ENCODE measurements at regions not wholly inside any gene's neighbourhood (a gene's known extent, or its start where the extent isn't known, plus 50 kb on each side); places are given as distances from the start of the nearest gene placed in this dataset.
A peak's percentile ranks its signal among the peaks of the same experiment; 100 is the strongest.
"Not testable (repeated sequence)": the region's sequence is repeated elsewhere in the genome, so short reads cannot be mapped to it uniquely, and the experiment has no call there.

- Histone ChIP-seq H3K27me3 (replicated peaks in 2 of 5; ENCODE audit: control insufficient read depth in 4 of 5, insufficient read depth in 5 of 5, low read length in 4 of 5) (peaks cover 0 to 3% (median 2%) of the 10 kb centered on the region in 5 experiments), H3K4me1 (ENCODE audit: control extremely low read depth in 1 of 4, control insufficient read depth in 4 of 4, insufficient read depth in 4 of 4, low read length in 3 of 4) (peaks cover 0 to 8% (median 2%) of the 10 kb centered on the region in 4 experiments), H3K4me3 (ENCODE audit: control insufficient read depth in 1 of 7, extremely low read depth in 1 of 7, insufficient read depth in 4 of 7, low read depth in 2 of 7, low read length in 6 of 7) (peak overlapping the region in 2 of 7 experiments; percentile 9 to 13), H3K9me3 (ENCODE audit: control extremely low read depth in 1 of 5, control insufficient read depth in 4 of 5, insufficient read depth in 2 of 5, low read depth in 1 of 5, low read length in 4 of 5) (no peaks in the 10 kb centered on the region), H3K36me3 (ENCODE audit: control insufficient read depth in 4 of 4, insufficient read depth in 4 of 4, low read length in 3 of 4) (no peaks in the 10 kb centered on the region), H3K27ac (ENCODE audit: insufficient read depth in 1 of 2, low read depth in 1 of 2, low read length in 2 of 2, poor library complexity in 1 of 2, severe bottlenecking in 2 of 2) (no peak overlapping the region)
- ChIA-PET POLR2A (no interaction called here), CTCF (interaction anchor here (0.7 to 1.6 kb wide), 4 partner anchors 11 to 255 kb away, joined by 3 to 4 read pairs (median 3); no protein-coding TSS in a partner anchor)
- 50% methylated on average over 20 of the region's 24 CpGs for WGBS (ENCODE audit: insufficient coverage)
- DNase-seq = peak in 2 of 3 donors; percentile 19 to 22
Observed at GRCh38 chr1:47687631-47688460, 250.0 kb downstream of the FOXD2 start.

GRCh38 chr1:47688461-47689296 lies 250.8 kb downstream of the FOXD2 start:
- Histone ChIP-seq H3K9me3 (ENCODE audit: control extremely low read depth in 1 of 5, control insufficient read depth in 4 of 5, insufficient read depth in 2 of 5, low read depth in 1 of 5, low read length in 4 of 5) (no peaks in the 10 kb centered on the region), H3K4me3 (ENCODE audit: control insufficient read depth in 1 of 7, extremely low read depth in 1 of 7, insufficient read depth in 4 of 7, low read depth in 2 of 7, low read length in 6 of 7) (no peak overlapping the region), H3K4me1 (ENCODE audit: control extremely low read depth in 1 of 4, control insufficient read depth in 4 of 4, insufficient read depth in 4 of 4, low read length in 3 of 4) (peaks cover 0 to 8% (median 2%) of the 10 kb centered on the region in 4 experiments), H3K27ac (ENCODE audit: insufficient read depth in 1 of 2, low read depth in 1 of 2, low read length in 2 of 2, poor library complexity in 1 of 2, severe bottlenecking in 2 of 2) (no peak overlapping the region), H3K27me3 (replicated peaks in 2 of 5; ENCODE audit: control insufficient read depth in 4 of 5, insufficient read depth in 5 of 5, low read length in 4 of 5) (peaks cover 0 to 3% (median 2%) of the 10 kb centered on the region in 5 experiments), H3K36me3 (ENCODE audit: control insufficient read depth in 4 of 4, insufficient read depth in 4 of 4, low read length in 3 of 4) (no peaks in the 10 kb centered on the region)
- no peak for DNase-seq
- WGBS (ENCODE audit: insufficient coverage) = 84% methylated on average over 8 of the region's 19 CpGs
- CTCF ChIA-PET = interaction anchor here (0.7 to 1.6 kb wide), 4 partner anchors 12 to 256 kb away, joined by 3 to 4 read pairs (median 3); no protein-coding TSS in a partner anchor
- POLR2A ChIA-PET = no interaction called here

GRCh38 chr1:47689894-47690293 lies 252.1 kb downstream of the FOXD2 start:
- H3K27ac ChIP-seq (ENCODE audit: insufficient read depth in 1 of 2, low read depth in 1 of 2, low read length in 2 of 2, poor library complexity in 1 of 2, severe bottlenecking in 2 of 2) = no peak overlapping the region
- H3K4me1 ChIP-seq (ENCODE audit: control extremely low read depth in 1 of 4, control insufficient read depth in 4 of 4, insufficient read depth in 4 of 4, low read length in 3 of 4) = peaks cover 0 to 8% (median 2%) of the 10 kb centered on the region in 4 experiments
- 95% methylated on average over 7 of the region's 11 CpGs for WGBS (ENCODE audit: insufficient coverage)
- ChIA-PET POLR2A (no interaction called here), CTCF (no interaction called here)
- no peaks in the 10 kb centered on the region for H3K36me3 ChIP-seq (ENCODE audit: control insufficient read depth in 4 of 4, insufficient read depth in 4 of 4, low read length in 3 of 4)
- H3K27me3 ChIP-seq (replicated peaks in 2 of 5; ENCODE audit: control insufficient read depth in 4 of 5, insufficient read depth in 5 of 5, low read length in 4 of 5) = peaks cover 0 to 3% (median 2%) of the 10 kb centered on the region in 5 experiments
- H3K4me3 ChIP-seq (ENCODE audit: control insufficient read depth in 1 of 7, extremely low read depth in 1 of 7, insufficient read depth in 4 of 7, low read depth in 2 of 7, low read length in 6 of 7) = no peak overlapping the region
- no peak for DNase-seq
- H3K9me3 ChIP-seq (ENCODE audit: control extremely low read depth in 1 of 5, control insufficient read depth in 4 of 5, insufficient read depth in 2 of 5, low read depth in 1 of 5, low read length in 4 of 5) = no peaks in the 10 kb centered on the region

- WGBS (ENCODE audit: insufficient coverage) = 99% methylated on average over 7 of the region's 15 CpGs
- CTCF ChIA-PET = no interaction called here
Observed at GRCh38 chr1:47690341-47691250, 252.8 kb downstream of the FOXD2 start.

GRCh38 chr1:47691293-47691692 lies 253.4 kb downstream of the FOXD2 start:
- CTCF ChIA-PET; H3K36me3 ChIP-seq (ENCODE audit: control insufficient read depth in 4 of 4, insufficient read depth in 4 of 4, low read length in 3 of 4); H3K4me1 ChIP-seq (ENCODE audit: control extremely low read depth in 1 of 4, control insufficient read depth in 4 of 4, insufficient read depth in 4 of 4, low read length in 3 of 4); H3K9me3 ChIP-seq (ENCODE audit: control extremely low read depth in 1 of 5, control insufficient read depth in 4 of 5, insufficient read depth in 2 of 5, low read depth in 1 of 5, low read length in 4 of 5); H3K27ac ChIP-seq (ENCODE audit: insufficient read depth in 1 of 2, low read depth in 1 of 2, low read length in 2 of 2, poor library complexity in 1 of 2, severe bottlenecking in 2 of 2); POLR2A ChIA-PET; H3K27me3 ChIP-seq (replicated peaks in 2 of 5; ENCODE audit: control insufficient read depth in 4 of 5, insufficient read depth in 5 of 5, low read length in 4 of 5); DNase-seq; H3K4me3 ChIP-seq (ENCODE audit: control insufficient read depth in 1 of 7, extremely low read depth in 1 of 7, insufficient read depth in 4 of 7, low read depth in 2 of 7, low read length in 6 of 7): not testable (repeated sequence)
- 80% methylated on average over 1 of the region's 4 CpGs for WGBS (ENCODE audit: insufficient coverage)

More at GRCh38 chr1:47690341-47691250, 252.8 kb downstream of the FOXD2 start:
- Histone ChIP-seq H3K27ac (ENCODE audit: insufficient read depth in 1 of 2, low read depth in 1 of 2, low read length in 2 of 2, poor library complexity in 1 of 2, severe bottlenecking in 2 of 2) (no peak overlapping the region), H3K4me1 (ENCODE audit: control extremely low read depth in 1 of 4, control insufficient read depth in 4 of 4, insufficient read depth in 4 of 4, low read length in 3 of 4) (peaks cover 0 to 8% (median 2%) of the 10 kb centered on the region in 4 experiments), H3K27me3 (replicated peaks in 2 of 5; ENCODE audit: control insufficient read depth in 4 of 5, insufficient read depth in 5 of 5, low read length in 4 of 5) (peaks cover 0 to 3% (median 2%) of the 10 kb centered on the region in 5 experiments), H3K9me3 (ENCODE audit: control extremely low read depth in 1 of 5, control insufficient read depth in 4 of 5, insufficient read depth in 2 of 5, low read depth in 1 of 5, low read length in 4 of 5) (no peaks in the 10 kb centered on the region), H3K36me3 (ENCODE audit: control insufficient read depth in 4 of 4, insufficient read depth in 4 of 4, low read length in 3 of 4) (no peaks in the 10 kb centered on the region), H3K4me3 (ENCODE audit: control insufficient read depth in 1 of 7, extremely low read depth in 1 of 7, insufficient read depth in 4 of 7, low read depth in 2 of 7, low read length in 6 of 7) (no peak overlapping the region)
- no peak for DNase-seq
- POLR2A ChIA-PET = no interaction called here

- H3K4me1 ChIP-seq (ENCODE audit: control extremely low read depth in 1 of 4, control insufficient read depth in 4 of 4, insufficient read depth in 4 of 4, low read length in 3 of 4) = peaks cover 0 to 8% (median 2%) of the 10 kb centered on the region in 4 experiments
- no peak overlapping the region for H3K27ac ChIP-seq (ENCODE audit: insufficient read depth in 1 of 2, low read depth in 1 of 2, low read length in 2 of 2, poor library complexity in 1 of 2, severe bottlenecking in 2 of 2)
- H3K9me3 ChIP-seq (ENCODE audit: control extremely low read depth in 1 of 5, control insufficient read depth in 4 of 5, insufficient read depth in 2 of 5, low read depth in 1 of 5, low read length in 4 of 5) = no peaks in the 10 kb centered on the region
- H3K36me3 ChIP-seq (ENCODE audit: control insufficient read depth in 4 of 4, insufficient read depth in 4 of 4, low read length in 3 of 4) = no peaks in the 10 kb centered on the region
- H3K4me3 ChIP-seq (ENCODE audit: control insufficient read depth in 1 of 7, extremely low read depth in 1 of 7, insufficient read depth in 4 of 7, low read depth in 2 of 7, low read length in 6 of 7) = no peak overlapping the region
- POLR2A ChIA-PET = no interaction called here
- 99% methylated on average over 7 of the region's 7 CpGs for WGBS (ENCODE audit: insufficient coverage)
- H3K27me3 ChIP-seq (replicated peaks in 2 of 5; ENCODE audit: control insufficient read depth in 4 of 5, insufficient read depth in 5 of 5, low read length in 4 of 5) = peaks cover 0 to 3% (median 0%) of the 10 kb centered on the region in 5 experiments
- CTCF ChIA-PET = interaction anchor here (2.7 kb wide), 1 partner anchor 13 kb away, joined by 8 read pairs; no protein-coding TSS in a partner anchor
- no peak for DNase-seq
Observed at GRCh38 chr1:47692196-47692595, 254.4 kb downstream of the FOXD2 start.
